OCI-LY7 (cell line): ENCODE measurements at regions not wholly inside any gene's neighbourhood (a gene's known extent, or its start where the extent isn't known, plus 50 kb on each side); places are given as distances from the start of the nearest gene placed in this dataset.

Experiments
- BruUV-seq: library from RNA; stranded (reverse); fragments of 400-500 nt; replicated peaks from 2 replicates; lab custom pipeline; 2021; lab: Mats Ljungman, UMichigan
- CTCF ChIA-PET: fragments of 300-600 bp; sonication (Branson Sonifier 250); formaldehyde crosslinking; loops from one replicate; lab custom pipeline; 2022; ENCODE audit warnings: antibody characterized with exemption; ENCODE audit not compliant: unreplicated experiment; lab: Charles Lee
- POLR2A ChIA-PET: fragments of 300-600 bp; sonication (Branson Sonifier 250); formaldehyde crosslinking; loops from one replicate; lab custom pipeline; 2022; ENCODE audit warnings: antibody characterized with exemption; lab: Charles Lee
- DNase-seq: peaks from one replicate; pipeline ENCODE4 v3.0.0-alpha.2; 2015; ENCODE audit warnings: low spot score
- H2AFZ ChIP-seq: fragments of 200-600 bp; sonication (generic), shearing (Covaris generic); 2 replicates; pipeline ENCODE4 v1.6.1; 2014; ENCODE audit warnings: mild to moderate bottlenecking, antibody characterized with exemption, low read length, moderate library complexity
- H3K27ac ChIP-seq: fragments of 200-600 bp; sonication (generic); 2 replicates; pipeline ENCODE4 v1.5.1; 2014; ENCODE audit warnings: mixed run types, low read depth, mild to moderate bottlenecking, moderate library complexity, low read length, inconsistent platforms; ENCODE audit not compliant: poor library complexity, severe bottlenecking
- H3K36me3 ChIP-seq: fragments of 200-600 bp; sonication (generic); 2 replicates; pipeline ENCODE4 v1.6.1; 2014; ENCODE audit warnings: mild to moderate bottlenecking, antibody characterized with exemption, low read length, moderate library complexity, mixed read lengths; ENCODE audit not compliant: insufficient read depth
- H3K4me1 ChIP-seq: fragments of 200-600 bp; sonication (generic); 2 replicates; pipeline ENCODE4 v1.5.1; 2014; ENCODE audit warnings: mild to moderate bottlenecking, low read length; ENCODE audit not compliant: insufficient read depth, poor library complexity, severe bottlenecking
- H3K4me2 ChIP-seq: fragments of 200-600 bp; sonication (generic); 2 replicates; pipeline ENCODE4 v1.6.1; 2014; ENCODE audit warnings: mild to moderate bottlenecking, low read length
- H3K4me3 ChIP-seq: fragments of 200-600 bp; sonication (generic); 2 replicates; pipeline ENCODE4 v1.5.1; 2014; ENCODE audit warnings: mild to moderate bottlenecking, low read depth, low read length; ENCODE audit not compliant: poor library complexity, severe bottlenecking
- H3K79me2 ChIP-seq: fragments of 200-600 bp; sonication (generic); 2 replicates; pipeline ENCODE4 v1.6.1; 2016; ENCODE audit warnings: low read depth, mild to moderate bottlenecking, low read length, moderate library complexity, mixed read lengths; ENCODE audit not compliant: insufficient read depth
- H3K9me2 ChIP-seq: fragments of 200-600 bp; sonication (generic); 2 replicates; pipeline ENCODE4 v1.6.1; 2016; ENCODE audit warnings: mild to moderate bottlenecking, low read length, mixed read lengths; ENCODE audit not compliant: insufficient read depth
- H3K9me3 ChIP-seq: fragments of 200-600 bp; sonication (generic); 2 replicates; pipeline ENCODE4 v1.6.1; 2014; ENCODE audit warnings: mild to moderate bottlenecking, mixed run types, low read length, mixed read lengths
- H4K20me1 ChIP-seq: fragments of 200-600 bp; sonication (generic); 2 replicates; pipeline ENCODE4 v1.6.1; 2014; ENCODE audit warnings: mild to moderate bottlenecking, antibody characterized with exemption, low read length, moderate library complexity, mixed read lengths; ENCODE audit not compliant: insufficient read depth
- CTCF ChIP-seq: fragments of 200-600 bp; sonication (generic); conservative IDR thresholded peaks from 2 replicates; pipeline ENCODE4 v1.5.1; 2014; ENCODE audit warnings: mild to moderate bottlenecking, antibody characterized with exemption, low read length, moderate library complexity, mixed read lengths
- EZH2phosphoT487 ChIP-seq: fragments of 200-600 bp; sonication (generic); IDR thresholded peaks from 2 replicates; pipeline ENCODE4 v1.6.1; 2018; ENCODE audit warnings: low read depth, borderline replicate concordance, mild to moderate bottlenecking, mixed run types, antibody characterized with exemption, low read length, moderate library complexity, mixed read lengths
- intact Hi-C: fragments of 100-400 bp; cut with micrococcal nuclease; formaldehyde crosslinking; loops from one replicate; pipeline ENCODE4 v1.10.0; 2022; ENCODE audit not compliant: unreplicated experiment

- H3K36me3 ChIP-seq: no peaks in the 10 kb centered on the region
- no peaks in the 10 kb centered on the region for H3K79me2 ChIP-seq
- H3K9me2 ChIP-seq: no peaks in the 10 kb centered on the region
- H2AFZ ChIP-seq: no peak overlapping the region
- H3K4me2 ChIP-seq: no peak overlapping the region
- no peak overlapping the region for H3K27ac ChIP-seq
- H3K9me3 ChIP-seq: no peaks in the 10 kb centered on the region
- H4K20me1 ChIP-seq: no peaks in the 10 kb centered on the region
- ChIA-PET POLR2A (no interaction called here), CTCF (no interaction called here)
- no peaks in the 10 kb centered on the region for H3K4me1 ChIP-seq
- no TSS peak for BruUV-seq
- TF ChIP-seq CTCF: no peak
- TF ChIP-seq EZH2phosphoT487: no peak
- DNase-seq: no peak
- intact Hi-C loops: no loop called here
- H3K4me3 ChIP-seq: no peak overlapping the region
Observed at GRCh38 chr14:86604561-86604960, 1074.6 kb downstream of the FLRT2 start.

GRCh38 chr14:86602263-86602662 lies 1072.3 kb downstream of the FLRT2 start:
- TF ChIP-seq CTCF (no peak), EZH2phosphoT487 (no peak)
- POLR2A ChIA-PET: interaction anchor here (0.6 to 0.7 kb wide), 2 partner anchors 21 to 359 kb away, joined by 3 read pairs; no protein-coding TSS in a partner anchor
- CTCF ChIA-PET: no interaction called here
- H3K79me2 ChIP-seq: no peaks in the 10 kb centered on the region
- no TSS peak for BruUV-seq
- H3K27ac ChIP-seq: no peak overlapping the region
- no peak overlapping the region for H3K4me2 ChIP-seq
- no peaks in the 10 kb centered on the region for H3K9me3 ChIP-seq
- H3K4me1 ChIP-seq: no peaks in the 10 kb centered on the region
- H4K20me1 ChIP-seq: no peaks in the 10 kb centered on the region
- H3K4me3 ChIP-seq: no peak overlapping the region
- H3K9me2 ChIP-seq: no peaks in the 10 kb centered on the region
- H3K36me3 ChIP-seq: no peaks in the 10 kb centered on the region
- no peak overlapping the region for H2AFZ ChIP-seq
- intact Hi-C loops: no loop called here
- DNase-seq: no peak

- no peaks in the 10 kb centered on the region for H3K36me3 ChIP-seq
- CTCF ChIA-PET: no interaction called here
- BruUV-seq: no TSS peak
Observed at GRCh38 chr14:86601813-86602212, 1071.9 kb downstream of the FLRT2 start.

More at GRCh38 chr14:86601813-86602212, 1071.9 kb downstream of the FLRT2 start:
- DNase-seq: no peak
- no peaks in the 10 kb centered on the region for H3K4me1 ChIP-seq
- TF ChIP-seq EZH2phosphoT487 (no peak), CTCF (no peak)
- H3K4me2 ChIP-seq: no peak overlapping the region
- H2AFZ ChIP-seq: no peak overlapping the region
- intact Hi-C loops: no loop called here
- POLR2A ChIA-PET: interaction anchor here (0.6 to 0.7 kb wide), 2 partner anchors 21 to 359 kb away, joined by 3 read pairs; no protein-coding TSS in a partner anchor
- no peaks in the 10 kb centered on the region for H4K20me1 ChIP-seq
- H3K9me2 ChIP-seq: no peaks in the 10 kb centered on the region
- no peak overlapping the region for H3K4me3 ChIP-seq
- H3K79me2 ChIP-seq: no peaks in the 10 kb centered on the region
- H3K27ac ChIP-seq: no peak overlapping the region
- H3K9me3 ChIP-seq: no peaks in the 10 kb centered on the region
